ENCODE measurements at regions not wholly inside any gene's neighbourhood (a gene's known extent, or its start where the extent isn't known, plus 50 kb on each side); places are given as distances from the start of the nearest gene placed in this dataset.

- no peaks in the 10 kb centered on the region for H3K9me3 ChIP-seq (ENCODE audit: insufficient read depth, low read depth, low read length)
These were observed 303.1 kb upstream of the SEMA6D start for GRCh38 chr15:47414207-47414606.

GRCh38 chr15:47415539-47415971 is 301.8 kb upstream of the SEMA6D start:
- Histone ChIP-seq H3K4me3 (ENCODE audit: low read length) (no peak overlapping the region), H3K4me1 (ENCODE audit: insufficient read depth, low read length) (no peaks in the 10 kb centered on the region), H3K9me3 (ENCODE audit: insufficient read depth, low read depth, low read length) (no peaks in the 10 kb centered on the region), H3K36me3 (ENCODE audit: insufficient read depth, low read depth, low read length) (no peaks in the 10 kb centered on the region), H3K9ac (ENCODE audit: low read depth, low read length) (no peak overlapping the region), H3K27me3 (ENCODE audit: insufficient read depth, low read length) (no peaks in the 10 kb centered on the region), H3K27ac (ENCODE audit: low read length) (no peak overlapping the region)

More at GRCh38 chr15:47414207-47414606, 303.1 kb upstream of the SEMA6D start:
- Histone ChIP-seq H3K4me3 (ENCODE audit: low read length) (no peak overlapping the region), H3K9ac (ENCODE audit: low read depth, low read length) (no peak overlapping the region), H3K27me3 (ENCODE audit: insufficient read depth, low read length) (no peaks in the 10 kb centered on the region), H3K27ac (ENCODE audit: low read length) (no peak overlapping the region), H3K36me3 (ENCODE audit: insufficient read depth, low read depth, low read length) (no peaks in the 10 kb centered on the region), H3K4me1 (ENCODE audit: insufficient read depth, low read length) (no peaks in the 10 kb centered on the region)

GRCh38 chr15:47422881-47423665 is 294.2 kb upstream of the SEMA6D start:
- Histone ChIP-seq H3K36me3 (ENCODE audit: insufficient read depth, low read depth, low read length) (no peaks in the 10 kb centered on the region), H3K4me1 (ENCODE audit: insufficient read depth, low read length) (no peaks in the 10 kb centered on the region), H3K9ac (ENCODE audit: low read depth, low read length) (no peak overlapping the region), H3K27me3 (ENCODE audit: insufficient read depth, low read length) (no peaks in the 10 kb centered on the region), H3K9me3 (ENCODE audit: insufficient read depth, low read depth, low read length) (no peaks in the 10 kb centered on the region), H3K4me3 (ENCODE audit: low read length) (no peak overlapping the region), H3K27ac (ENCODE audit: low read length) (no peak overlapping the region)

GRCh38 chr15:47427463-47427862 is 289.8 kb upstream of the SEMA6D start:
- Histone ChIP-seq H3K4me3 (ENCODE audit: low read length) (no peak overlapping the region), H3K27ac (ENCODE audit: low read length) (no peak overlapping the region), H3K27me3 (ENCODE audit: insufficient read depth, low read length) (no peaks in the 10 kb centered on the region), H3K4me1 (ENCODE audit: insufficient read depth, low read length) (no peaks in the 10 kb centered on the region), H3K36me3 (ENCODE audit: insufficient read depth, low read depth, low read length) (no peaks in the 10 kb centered on the region), H3K9ac (ENCODE audit: low read depth, low read length) (no peak overlapping the region), H3K9me3 (ENCODE audit: insufficient read depth, low read depth, low read length) (no peaks in the 10 kb centered on the region)

- no peak overlapping the region for H3K27ac ChIP-seq (ENCODE audit: low read length)
- H3K9me3 ChIP-seq (ENCODE audit: insufficient read depth, low read depth, low read length), result no peaks in the 10 kb centered on the region
- H3K4me3 ChIP-seq (ENCODE audit: low read length), result no peak overlapping the region
- no peak overlapping the region for H3K9ac ChIP-seq (ENCODE audit: low read depth, low read length)
- no peaks in the 10 kb centered on the region for H3K4me1 ChIP-seq (ENCODE audit: insufficient read depth, low read length)
- H3K36me3 ChIP-seq (ENCODE audit: insufficient read depth, low read depth, low read length), result no peaks in the 10 kb centered on the region
- H3K27me3 ChIP-seq (ENCODE audit: insufficient read depth, low read length), result no peaks in the 10 kb centered on the region
These were observed 287.9 kb upstream of the SEMA6D start for GRCh38 chr15:47429376-47429775.

- no peaks in the 10 kb centered on the region for H3K36me3 ChIP-seq (ENCODE audit: insufficient read depth, low read depth, low read length)
- H3K9ac ChIP-seq (ENCODE audit: low read depth, low read length), result no peak overlapping the region
- no peaks in the 10 kb centered on the region for H3K4me1 ChIP-seq (ENCODE audit: insufficient read depth, low read length)
- no peak overlapping the region for H3K27ac ChIP-seq (ENCODE audit: low read length)
- no peaks in the 10 kb centered on the region for H3K27me3 ChIP-seq (ENCODE audit: insufficient read depth, low read length)
- H3K4me3 ChIP-seq (ENCODE audit: low read length), result no peak overlapping the region
- H3K9me3 ChIP-seq (ENCODE audit: insufficient read depth, low read depth, low read length), result no peaks in the 10 kb centered on the region
These were observed 285.8 kb upstream of the SEMA6D start for GRCh38 chr15:47431501-47431900.

GRCh38 chr15:47432826-47433225 is 284.5 kb upstream of the SEMA6D start:
- Histone ChIP-seq H3K9me3 (ENCODE audit: insufficient read depth, low read depth, low read length) (no peaks in the 10 kb centered on the region), H3K4me1 (ENCODE audit: insufficient read depth, low read length) (no peaks in the 10 kb centered on the region), H3K9ac (ENCODE audit: low read depth, low read length) (no peak overlapping the region), H3K36me3 (ENCODE audit: insufficient read depth, low read depth, low read length) (no peaks in the 10 kb centered on the region), H3K4me3 (ENCODE audit: low read length) (no peak overlapping the region), H3K27ac (ENCODE audit: low read length) (no peak overlapping the region), H3K27me3 (ENCODE audit: insufficient read depth, low read length) (no peaks in the 10 kb centered on the region)

GRCh38 chr15:47434596-47434995 is 282.7 kb upstream of the SEMA6D start:
- Histone ChIP-seq H3K9me3 (ENCODE audit: insufficient read depth, low read depth, low read length) (no peaks in the 10 kb centered on the region), H3K27ac (ENCODE audit: low read length) (no peak overlapping the region), H3K9ac (ENCODE audit: low read depth, low read length) (no peak overlapping the region), H3K4me1 (ENCODE audit: insufficient read depth, low read length) (no peaks in the 10 kb centered on the region), H3K27me3 (ENCODE audit: insufficient read depth, low read length) (no peaks in the 10 kb centered on the region), H3K36me3 (ENCODE audit: insufficient read depth, low read depth, low read length) (no peaks in the 10 kb centered on the region), H3K4me3 (ENCODE audit: low read length) (no peak overlapping the region)

GRCh38 chr15:47437491-47437890 is 279.8 kb upstream of the SEMA6D start:
- Histone ChIP-seq H3K27me3 (ENCODE audit: insufficient read depth, low read length) (no peaks in the 10 kb centered on the region), H3K36me3 (ENCODE audit: insufficient read depth, low read depth, low read length) (no peaks in the 10 kb centered on the region), H3K27ac (ENCODE audit: low read length) (no peak overlapping the region), H3K9me3 (ENCODE audit: insufficient read depth, low read depth, low read length) (no peaks in the 10 kb centered on the region), H3K9ac (ENCODE audit: low read depth, low read length) (no peak overlapping the region), H3K4me1 (ENCODE audit: insufficient read depth, low read length) (peaks cover 13% of the 10 kb centered on the region; the same call in 1 of the 2 replicates), H3K4me3 (ENCODE audit: low read length) (no peak overlapping the region)

GRCh38 chr15:47439146-47440111 is 277.9 kb upstream of the SEMA6D start:
- Histone ChIP-seq H3K4me1 (ENCODE audit: insufficient read depth, low read length) (peaks cover 13% of the 10 kb centered on the region; the same call in 1 of the 2 replicates), H3K27ac (ENCODE audit: low read length) (no peak overlapping the region), H3K4me3 (ENCODE audit: low read length) (no peak overlapping the region), H3K9ac (ENCODE audit: low read depth, low read length) (no peak overlapping the region), H3K36me3 (ENCODE audit: insufficient read depth, low read depth, low read length) (no peaks in the 10 kb centered on the region), H3K27me3 (ENCODE audit: insufficient read depth, low read length) (no peaks in the 10 kb centered on the region), H3K9me3 (ENCODE audit: insufficient read depth, low read depth, low read length) (no peaks in the 10 kb centered on the region)

GRCh38 chr15:47442371-47442770 is 274.9 kb upstream of the SEMA6D start:
- H3K4me3 ChIP-seq (ENCODE audit: low read length), result no peak overlapping the region
- H3K36me3 ChIP-seq (ENCODE audit: insufficient read depth, low read depth, low read length), result no peaks in the 10 kb centered on the region
- no peaks in the 10 kb centered on the region for H3K9me3 ChIP-seq (ENCODE audit: insufficient read depth, low read depth, low read length)
- peaks cover 13% of the 10 kb centered on the region; the same call in 1 of the 2 replicates for H3K4me1 ChIP-seq (ENCODE audit: insufficient read depth, low read length)
- no peak overlapping the region for H3K9ac ChIP-seq (ENCODE audit: low read depth, low read length)
- H3K27me3 ChIP-seq (ENCODE audit: insufficient read depth, low read length), result no peaks in the 10 kb centered on the region
- no peak overlapping the region for H3K27ac ChIP-seq (ENCODE audit: low read length)

Data from iPS-20b (cell line).